OCI-LY7 (cell line): ENCODE measurements at regions not wholly inside any gene's neighbourhood (a gene's known extent, or its start where the extent isn't known, plus 50 kb on each side); places are given as distances from the start of the nearest gene placed in this dataset.

Experiments used
- EZH2phosphoT487 ChIP-seq: fragments of 200-600 bp; sonication (generic); IDR thresholded peaks from 2 replicates; pipeline ENCODE4 v1.6.1; 2018; ENCODE audit warnings: low read depth, borderline replicate concordance, mild to moderate bottlenecking, mixed run types, antibody characterized with exemption, low read length, moderate library complexity, mixed read lengths
- TF ChIP-seq, protein P1 (sequence below): fragments of 200-600 bp; sonication (generic); conservative IDR thresholded peaks from 2 replicates; pipeline ENCODE4 v1.5.1; 2014; ENCODE audit warnings: mild to moderate bottlenecking, antibody characterized with exemption, low read length, moderate library complexity, mixed read lengths

DNA sequence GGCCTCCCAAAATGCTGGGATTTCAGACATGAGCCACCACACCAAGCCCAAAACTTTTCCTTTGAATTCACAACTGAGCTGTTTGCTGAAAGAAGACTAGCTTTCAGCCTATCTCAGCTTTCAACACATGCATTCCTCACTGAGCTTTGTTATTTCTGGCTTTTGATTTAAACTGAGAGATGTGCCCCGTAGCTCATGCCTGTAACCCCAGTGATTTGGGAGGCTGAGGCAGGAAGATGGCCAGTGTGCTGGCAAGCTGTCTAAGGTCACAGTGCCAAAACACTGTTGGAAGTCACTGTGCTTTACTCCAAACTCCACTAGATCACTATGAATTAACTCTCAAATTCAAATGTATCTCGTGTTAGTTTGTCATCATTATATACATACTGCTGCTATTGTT is 779.5 kb downstream of the TRIML1 start:
- TF ChIP-seq, protein P1, sequence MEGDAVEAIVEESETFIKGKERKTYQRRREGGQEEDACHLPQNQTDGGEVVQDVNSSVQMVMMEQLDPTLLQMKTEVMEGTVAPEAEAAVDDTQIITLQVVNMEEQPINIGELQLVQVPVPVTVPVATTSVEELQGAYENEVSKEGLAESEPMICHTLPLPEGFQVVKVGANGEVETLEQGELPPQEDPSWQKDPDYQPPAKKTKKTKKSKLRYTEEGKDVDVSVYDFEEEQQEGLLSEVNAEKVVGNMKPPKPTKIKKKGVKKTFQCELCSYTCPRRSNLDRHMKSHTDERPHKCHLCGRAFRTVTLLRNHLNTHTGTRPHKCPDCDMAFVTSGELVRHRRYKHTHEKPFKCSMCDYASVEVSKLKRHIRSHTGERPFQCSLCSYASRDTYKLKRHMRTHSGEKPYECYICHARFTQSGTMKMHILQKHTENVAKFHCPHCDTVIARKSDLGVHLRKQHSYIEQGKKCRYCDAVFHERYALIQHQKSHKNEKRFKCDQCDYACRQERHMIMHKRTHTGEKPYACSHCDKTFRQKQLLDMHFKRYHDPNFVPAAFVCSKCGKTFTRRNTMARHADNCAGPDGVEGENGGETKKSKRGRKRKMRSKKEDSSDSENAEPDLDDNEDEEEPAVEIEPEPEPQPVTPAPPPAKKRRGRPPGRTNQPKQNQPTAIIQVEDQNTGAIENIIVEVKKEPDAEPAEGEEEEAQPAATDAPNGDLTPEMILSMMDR, result no peak
- no peak for TF ChIP-seq EZH2phosphoT487
